CD4-positive, alpha-beta T cell (primary cell): ENCODE measurements at regions not wholly inside any gene's neighbourhood (a gene's known extent, or its start where the extent isn't known, plus 50 kb on each side); places are given as distances from the start of the nearest gene placed in this dataset.

Source experiments
- ATAC-seq: fragments of 200-7000 bp; cut with Tn5 transposase; one replicate; pipeline ENCODE4 v1.10.0; 2022; ENCODE audit warnings: mild to moderate bottlenecking; ENCODE audit not compliant: poor library complexity
- CTCF ChIA-PET: fragments of 350-600 bp; sonication (Branson Sonifier 250); formaldehyde crosslinking; loops from one replicate; lab custom pipeline; 2021; ENCODE audit warnings: antibody characterized with exemption, inconsistent platforms; lab: Charles Lee
- POLR2A ChIA-PET: fragments of 350-600 bp; sonication (Branson Sonifier 250); formaldehyde crosslinking; loops from one replicate; lab custom pipeline; 2021; ENCODE audit warnings: antibody characterized with exemption, inconsistent platforms; lab: Charles Lee
- DNase-seq, 14 experiments: peaks; one replicate each; pipeline ENCODE4 v3.0.0-alpha.2; 2013 to 2020; ENCODE audit warnings: mixed read lengths in 2 of 14
- H3K27ac ChIP-seq, 2 donors: one replicate each; pipeline versions ENCODE4 v1.5.1 to v1.7.0; 2013; ENCODE audit warnings: low read length in 2 of 2, low read depth in 1 of 2, mild to moderate bottlenecking in 1 of 2
- H3K27me3 ChIP-seq, 2 experiments: 1 replicate in 1 of 2; 2 replicates in 1 of 2; pipeline versions ENCODE4 v1.6.1 to v1.7.0; 2013; ENCODE audit warnings: low read length in 2 of 2, control low read depth in 1 of 2, mild to moderate bottlenecking in 1 of 2, moderate library complexity in 1 of 2; ENCODE audit not compliant: insufficient read depth in 2 of 2, control insufficient read depth in 1 of 2
- H3K36me3 ChIP-seq: one replicate; pipeline ENCODE4 v1.6.1; 2013; ENCODE audit warnings: low read length, control low read depth; ENCODE audit not compliant: insufficient read depth
- H3K4me1 ChIP-seq: one replicate; pipeline ENCODE4 v1.6.1; 2013; ENCODE audit warnings: low read length, control low read depth; ENCODE audit not compliant: insufficient read depth
- H3K4me3 ChIP-seq: one replicate; pipeline ENCODE4 v1.5.1; 2013; ENCODE audit warnings: mild to moderate bottlenecking, low read length, moderate library complexity
- H3K9me3 ChIP-seq, 2 experiments: 1 replicate in 1 of 2; 2 replicates in 1 of 2; pipeline versions ENCODE4 v1.6.1 to v1.7.0; 2013; ENCODE audit warnings: low read length in 2 of 2, mild to moderate bottlenecking in 2 of 2, control low read depth in 1 of 2, moderate library complexity in 1 of 2; ENCODE audit not compliant: control insufficient read depth in 1 of 2, insufficient read depth in 1 of 2
- H3K27ac Mint-ChIP-seq: one replicate; pipeline ENCODE4 v1.8.0; 2020; ENCODE audit warnings: mixed read lengths
- H3K27me3 Mint-ChIP-seq: one replicate; pipeline ENCODE4 v1.8.0; 2021; ENCODE audit warnings: mixed read lengths
- H3K36me3 Mint-ChIP-seq: one replicate; pipeline ENCODE4 v1.8.0; 2021; ENCODE audit warnings: low read depth, mixed read lengths
- H3K4me1 Mint-ChIP-seq: one replicate; pipeline ENCODE4 v1.8.0; 2021; ENCODE audit warnings: low read depth, mixed read lengths
- H3K4me3 Mint-ChIP-seq: one replicate; pipeline ENCODE4 v1.8.0; 2020; ENCODE audit warnings: mild to moderate bottlenecking, mixed read lengths
- H3K9me3 Mint-ChIP-seq: one replicate; pipeline ENCODE4 v1.8.0; 2020; ENCODE audit warnings: mixed read lengths
- CTCF ChIP-seq: fragments of 200-600 bp; IDR thresholded peaks from one replicate; pipeline ENCODE4 v1.8.0; 2022; ENCODE audit warnings: antibody characterized with exemption, mild to moderate bottlenecking
- intact Hi-C, 2 experiments: fragments of 100-400 bp; cut with DNase I in 1 of 2; cut with micrococcal nuclease in 1 of 2; formaldehyde crosslinking; loops; one replicate each; pipeline versions ENCODE4 v1.15.1 to v1.9.0; 2023 to 2025; cut with DNase I, micrococcal nuclease

GRCh38 chr18:27353273-27353672 is 168.2 kb upstream of the CHST9 start:
- Histone ChIP-seq H3K36me3 (no peaks in the 10 kb centered on the region), H3K4me3 (no peak overlapping the region), H3K27me3 (no peaks in the 10 kb centered on the region), H3K27ac (no peak overlapping the region), H3K4me1 (no peaks in the 10 kb centered on the region), H3K9me3 (peaks cover 5 to 21% of the 10 kb centered on the region in 2 experiments)
- ATAC-seq (no peak), DNase-seq (no peak)
- TF ChIP-seq CTCF, result no peak
- intact Hi-C loops, result no loop called here
- Mint-ChIP-seq H3K9me3 (peaks cover 8% of the 10 kb centered on the region), H3K27ac (no peak overlapping the region), H3K36me3 (no peaks in the 10 kb centered on the region), H3K27me3 (no peaks in the 10 kb centered on the region), H3K4me1 (no peaks in the 10 kb centered on the region), H3K4me3 (no peak overlapping the region)
- POLR2A ChIA-PET, result no interaction called here
- CTCF ChIA-PET, result no interaction called here

GRCh38 chr18:27349284-27349882 is 164.3 kb upstream of the CHST9 start:
- H3K4me3 Mint-ChIP-seq, result no peak overlapping the region
- Histone ChIP-seq H3K27me3 (no peaks in the 10 kb centered on the region), H3K27ac (no peak overlapping the region), H3K36me3 (no peaks in the 10 kb centered on the region), H3K9me3 (peaks cover 5 to 14% of the 10 kb centered on the region in 2 experiments), H3K4me1 (no peaks in the 10 kb centered on the region), H3K4me3 (no peak overlapping the region)
- ChIA-PET CTCF (no interaction called here), POLR2A (no interaction called here)
- no peaks in the 10 kb centered on the region for H3K27me3 Mint-ChIP-seq
- no peak overlapping the region for H3K27ac Mint-ChIP-seq
- ATAC-seq (no peak), DNase-seq (no peak)
- intact Hi-C loops, result no loop called here
- H3K9me3 Mint-ChIP-seq, result peaks cover 8% of the 10 kb centered on the region
- H3K4me1 Mint-ChIP-seq, result no peaks in the 10 kb centered on the region
- no peaks in the 10 kb centered on the region for H3K36me3 Mint-ChIP-seq
- no peak for TF ChIP-seq CTCF

GRCh38 chr18:27331606-27332005 is 146.5 kb upstream of the CHST9 start:
- Mint-ChIP-seq H3K36me3 (no peaks in the 10 kb centered on the region), H3K4me1 (no peaks in the 10 kb centered on the region), H3K9me3 (peaks cover 3% of the 10 kb centered on the region), H3K4me3 (no peak overlapping the region), H3K27me3 (no peaks in the 10 kb centered on the region), H3K27ac (no peak overlapping the region)
- peaks cover 4% of the 10 kb centered on the region in 2 experiments for H3K9me3 ChIP-seq
- ChIA-PET CTCF (no interaction called here), POLR2A (no interaction called here)
- H3K36me3 ChIP-seq, result no peaks in the 10 kb centered on the region
- DNase-seq, result no peak
- TF ChIP-seq CTCF, result no peak
- H3K4me3 ChIP-seq, result no peak overlapping the region
- H3K4me1 ChIP-seq, result no peaks in the 10 kb centered on the region
- no peak overlapping the region for H3K27ac ChIP-seq
- no peaks in the 10 kb centered on the region for H3K27me3 ChIP-seq
- ATAC-seq, result no peak
- intact Hi-C loops, result no loop called here
